ENCODE measurements at regions not wholly inside any gene's neighbourhood (a gene's known extent, or its start where the extent isn't known, plus 50 kb on each side); places are given as distances from the start of the nearest gene placed in this dataset.

DNA sequence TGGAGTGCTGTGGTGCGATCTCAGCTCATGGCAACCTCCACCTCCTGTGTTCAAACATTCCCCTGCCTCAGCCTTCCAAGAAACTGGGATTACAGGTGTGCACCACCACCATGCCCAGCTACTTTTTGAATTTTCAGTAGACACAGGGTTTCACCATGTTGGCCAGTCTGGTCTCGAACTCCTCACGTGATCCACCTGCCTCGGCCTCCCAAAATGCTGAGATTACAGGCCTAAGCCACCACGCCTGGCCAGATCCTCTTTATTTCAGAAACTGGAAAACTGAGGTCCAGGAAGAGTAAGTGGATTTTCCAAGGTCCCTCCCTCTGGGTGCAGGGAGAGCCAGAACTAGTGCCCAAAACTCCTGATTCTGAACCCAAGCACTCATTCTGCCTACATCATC lies 413.1 kb upstream of the AUTS2 start:
- no TSS peak for BruUV-seq (replicated peaks)
- Histone ChIP-seq H3K79me2 (ENCODE audit: low read length) (no peaks in the 10 kb centered on the region), H3F3A (ENCODE audit: low read length, unreplicated experiment) (no peaks in the 10 kb centered on the region), H2AFZ (ENCODE audit: low read length) (no peak overlapping the region), H4K20me1 (ENCODE audit: low read length) (no peaks in the 10 kb centered on the region), H3K4me1 (ENCODE audit: insufficient read depth, low read length) (no peaks in the 10 kb centered on the region), H3K36me3 (ENCODE audit: low read depth, low read length) (no peaks in the 10 kb centered on the region), H3K4me2 (ENCODE audit: low read length) (no peak overlapping the region), H3K9me2 (replicated peaks; ENCODE audit: low read length) (no peaks in the 10 kb centered on the region), H3K27me3 (ENCODE audit: low read length) (no peaks in the 10 kb centered on the region), H3K9me3 (ENCODE audit: low read length) (no peaks in the 10 kb centered on the region), H3K9ac (ENCODE audit: low read length) (no peak overlapping the region), H3K4me3 (ENCODE audit: low read length) (no peak overlapping the region), H3K27ac (ENCODE audit: low read length) (no peak overlapping the region)
- DNase-seq (no peak), ATAC-seq (no peak)
- ChIA-PET CTCF (no interaction called here), POLR2A (ENCODE audit: unreplicated experiment) (no interaction called here)
- TF ChIP-seq EZH2phosphoT487 (IDR thresholded peaks at IDR 0.05; ENCODE audit: borderline replicate concordance, low read length) (no peak), EZH2 (IDR thresholded peaks at IDR 0.05; ENCODE audit: low read length, unreplicated experiment) (no peak)
- TF ChIP-seq, protein P1, sequence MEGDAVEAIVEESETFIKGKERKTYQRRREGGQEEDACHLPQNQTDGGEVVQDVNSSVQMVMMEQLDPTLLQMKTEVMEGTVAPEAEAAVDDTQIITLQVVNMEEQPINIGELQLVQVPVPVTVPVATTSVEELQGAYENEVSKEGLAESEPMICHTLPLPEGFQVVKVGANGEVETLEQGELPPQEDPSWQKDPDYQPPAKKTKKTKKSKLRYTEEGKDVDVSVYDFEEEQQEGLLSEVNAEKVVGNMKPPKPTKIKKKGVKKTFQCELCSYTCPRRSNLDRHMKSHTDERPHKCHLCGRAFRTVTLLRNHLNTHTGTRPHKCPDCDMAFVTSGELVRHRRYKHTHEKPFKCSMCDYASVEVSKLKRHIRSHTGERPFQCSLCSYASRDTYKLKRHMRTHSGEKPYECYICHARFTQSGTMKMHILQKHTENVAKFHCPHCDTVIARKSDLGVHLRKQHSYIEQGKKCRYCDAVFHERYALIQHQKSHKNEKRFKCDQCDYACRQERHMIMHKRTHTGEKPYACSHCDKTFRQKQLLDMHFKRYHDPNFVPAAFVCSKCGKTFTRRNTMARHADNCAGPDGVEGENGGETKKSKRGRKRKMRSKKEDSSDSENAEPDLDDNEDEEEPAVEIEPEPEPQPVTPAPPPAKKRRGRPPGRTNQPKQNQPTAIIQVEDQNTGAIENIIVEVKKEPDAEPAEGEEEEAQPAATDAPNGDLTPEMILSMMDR (conservative IDR thresholded peaks at IDR 0.05; ENCODE audit: low read depth, low read length) = no peak
- intact Hi-C loops (cut with micrococcal nuclease) = no loop called here

DNA sequence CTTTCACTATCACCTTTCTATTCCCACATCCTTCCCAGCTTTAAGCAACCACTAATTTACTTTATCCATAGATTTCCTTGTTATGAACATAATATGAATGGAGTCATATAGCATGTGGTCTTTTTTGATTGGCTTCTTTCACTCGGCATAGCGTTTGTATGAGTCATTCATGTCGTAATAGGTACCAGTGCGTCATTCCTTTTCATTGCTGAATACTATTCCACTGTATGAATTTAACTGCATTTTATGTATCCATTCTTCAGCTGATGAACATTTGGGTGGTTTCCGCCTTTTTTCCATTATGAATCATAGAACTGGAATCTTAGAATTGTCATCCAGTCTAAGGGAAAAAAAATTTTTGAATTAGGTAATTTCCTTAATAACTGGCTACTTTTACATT lies 411.3 kb upstream of the AUTS2 start:
- no TSS peak for BruUV-seq (replicated peaks)
- Histone ChIP-seq H3K27ac (ENCODE audit: low read length) (no peak overlapping the region), H2AFZ (ENCODE audit: low read length) (no peak overlapping the region), H3K9me3 (ENCODE audit: low read length) (no peaks in the 10 kb centered on the region), H4K20me1 (ENCODE audit: low read length) (no peaks in the 10 kb centered on the region), H3K4me2 (ENCODE audit: low read length) (no peak overlapping the region), H3K4me3 (ENCODE audit: low read length) (no peak overlapping the region), H3K4me1 (ENCODE audit: insufficient read depth, low read length) (no peaks in the 10 kb centered on the region), H3K79me2 (ENCODE audit: low read length) (no peaks in the 10 kb centered on the region), H3K9ac (ENCODE audit: low read length) (no peak overlapping the region), H3K27me3 (ENCODE audit: low read length) (no peaks in the 10 kb centered on the region), H3K36me3 (ENCODE audit: low read depth, low read length) (no peaks in the 10 kb centered on the region), H3K9me2 (replicated peaks; ENCODE audit: low read length) (no peaks in the 10 kb centered on the region), H3F3A (ENCODE audit: low read length, unreplicated experiment) (no peaks in the 10 kb centered on the region)
- CTCF ChIA-PET = no interaction called here
- POLR2A ChIA-PET (ENCODE audit: unreplicated experiment) = no interaction called here
- TF ChIP-seq EZH2phosphoT487 (IDR thresholded peaks at IDR 0.05; ENCODE audit: borderline replicate concordance, low read length) (no peak), EZH2 (IDR thresholded peaks at IDR 0.05; ENCODE audit: low read length, unreplicated experiment) (no peak)
- TF ChIP-seq, protein P1 (conservative IDR thresholded peaks at IDR 0.05; ENCODE audit: low read depth, low read length) = no peak
- ATAC-seq (no peak), DNase-seq (no peak)
- intact Hi-C loops (cut with micrococcal nuclease) = no loop called here

DNA sequence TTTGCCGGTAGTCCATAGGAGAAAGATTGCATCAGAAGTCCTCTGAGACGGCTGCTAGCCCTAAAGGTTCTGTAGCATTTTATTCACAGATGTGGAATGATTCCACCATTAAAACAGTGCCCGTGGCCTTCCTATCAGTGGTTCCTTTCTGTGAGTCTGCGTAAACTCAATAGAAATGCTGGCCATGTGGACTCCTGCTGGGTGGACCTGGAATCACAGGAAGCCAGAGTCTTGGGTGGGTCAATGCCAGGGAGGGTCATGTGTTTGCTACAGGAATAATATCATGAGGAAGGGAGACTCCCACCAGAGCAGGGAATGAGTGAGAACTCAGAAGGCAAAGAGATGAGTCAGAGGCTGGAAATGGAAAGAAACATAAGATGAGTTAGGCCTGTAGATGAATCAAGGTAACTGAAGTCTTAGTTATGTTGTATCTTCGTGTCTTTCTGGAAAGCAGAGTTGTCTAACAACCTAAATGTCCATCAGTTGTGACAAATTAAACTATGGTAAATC lies 410.4 kb upstream of the AUTS2 start:
- BruUV-seq (replicated peaks) = no TSS peak
- Histone ChIP-seq H3K79me2 (ENCODE audit: low read length) (no peaks in the 10 kb centered on the region), H3K4me1 (ENCODE audit: insufficient read depth, low read length) (no peaks in the 10 kb centered on the region), H3K9me3 (ENCODE audit: low read length) (no peaks in the 10 kb centered on the region), H3K4me3 (ENCODE audit: low read length) (no peak overlapping the region), H2AFZ (ENCODE audit: low read length) (no peak overlapping the region), H3K9ac (ENCODE audit: low read length) (no peak overlapping the region), H3K27ac (ENCODE audit: low read length) (no peak overlapping the region), H4K20me1 (ENCODE audit: low read length) (no peaks in the 10 kb centered on the region), H3K9me2 (replicated peaks; ENCODE audit: low read length) (no peaks in the 10 kb centered on the region), H3F3A (ENCODE audit: low read length, unreplicated experiment) (no peaks in the 10 kb centered on the region), H3K4me2 (ENCODE audit: low read length) (no peak overlapping the region), H3K36me3 (ENCODE audit: low read depth, low read length) (no peaks in the 10 kb centered on the region), H3K27me3 (ENCODE audit: low read length) (no peaks in the 10 kb centered on the region)
- DNase-seq (no peak), ATAC-seq (no peak)
- ChIA-PET CTCF (no interaction called here), POLR2A (ENCODE audit: unreplicated experiment) (no interaction called here)
- no peak for TF ChIP-seq EZH2phosphoT487 (IDR thresholded peaks at IDR 0.05; ENCODE audit: borderline replicate concordance, low read length)
- TF ChIP-seq, protein P1 (conservative IDR thresholded peaks at IDR 0.05; ENCODE audit: low read depth, low read length) = no peak
- TF ChIP-seq EZH2 (IDR thresholded peaks at IDR 0.05; ENCODE audit: low read length, unreplicated experiment) = no peak
- intact Hi-C loops (cut with micrococcal nuclease) = no loop called here
